Fibroblast of the conjunctiva (primary cell): ENCODE measurements at regions not wholly inside any gene's neighbourhood (a gene's known extent, or its start where the extent isn't known, plus 50 kb on each side); places are given as distances from the start of the nearest gene placed in this dataset.

Source experiments
- DNase-seq: peaks from one replicate; pipeline ENCODE4 v3.0.0-alpha.2; 2010; ENCODE audit warnings: low read depth

GRCh38 chr9:88734527-88734926 lies 199.5 kb downstream of the NXNL2 start:
- DNase-seq = no peak

GRCh38 chr9:88736136-88736637 lies 201.2 kb downstream of the NXNL2 start:
- peak; percentile 60 for DNase-seq

- DNase-seq = no peak
These were observed 202.1 kb downstream of the NXNL2 start for GRCh38 chr9:88737031-88737430.

GRCh38 chr9:88737876-88738275 lies 202.9 kb downstream of the NXNL2 start:
- DNase-seq = no peak

GRCh38 chr9:88738709-88739108 lies 203.7 kb downstream of the NXNL2 start:
- peak; percentile 86 for DNase-seq

GRCh38 chr9:88739373-88739772 lies 204.4 kb downstream of the NXNL2 start:
- DNase-seq = no peak

- DNase-seq = no peak
These were observed 205.9 kb downstream of the NXNL2 start for GRCh38 chr9:88740844-88741243.

GRCh38 chr9:88741335-88741734 lies 206.4 kb downstream of the NXNL2 start:
- no peak for DNase-seq

- peak; percentile 91 for DNase-seq
These were observed 207.5 kb downstream of the NXNL2 start for GRCh38 chr9:88742483-88742882.

- DNase-seq = no peak
These were observed 207.9 kb downstream of the NXNL2 start for GRCh38 chr9:88742905-88743304.

- peak; percentile 85 for DNase-seq
These were observed 210.5 kb downstream of the NXNL2 start for GRCh38 chr9:88745276-88746001.

GRCh38 chr9:88746029-88746742 lies 211.2 kb downstream of the NXNL2 start:
- peak; percentile 85 for DNase-seq

- no peak for DNase-seq
These were observed 211.9 kb downstream of the NXNL2 start for GRCh38 chr9:88746743-88747398.

- DNase-seq = peak; percentile 92
These were observed 212.8 kb downstream of the NXNL2 start for GRCh38 chr9:88747768-88748167.

- DNase-seq = peak; percentile 63
These were observed 213.7 kb downstream of the NXNL2 start for GRCh38 chr9:88748566-88749261.

GRCh38 chr9:88749420-88749819 lies 214.4 kb downstream of the NXNL2 start:
- DNase-seq = no peak

GRCh38 chr9:88750832-88751360 lies 215.9 kb downstream of the NXNL2 start:
- no peak for DNase-seq

GRCh38 chr9:88751781-88752180 lies 216.8 kb downstream of the NXNL2 start:
- no peak for DNase-seq

- DNase-seq = no peak
These were observed 218.9 kb downstream of the NXNL2 start for GRCh38 chr9:88753691-88754367.

- DNase-seq = no peak
These were observed 219.5 kb downstream of the NXNL2 start for GRCh38 chr9:88754452-88754851.

GRCh38 chr9:88754886-88755285 lies 219.9 kb downstream of the NXNL2 start:
- DNase-seq = no peak
